Astrocyte of the spinal cord (primary cell): ENCODE measurements at regions not wholly inside any gene's neighbourhood (a gene's known extent, or its start where the extent isn't known, plus 50 kb on each side); places are given as distances from the start of the nearest gene placed in this dataset.
"Not testable (repeated sequence)": the region's sequence is repeated elsewhere in the genome, so short reads cannot be mapped to it uniquely, and the experiment has no call there.

Experiments
- DNase-seq: peaks from one replicate; pipeline ENCODE4 v3.0.0; 2011; ENCODE audit warnings: low read depth, low spot score
- H3K4me3 ChIP-seq: 2 replicates; pipeline ENCODE4 v1.5.1; 2011; ENCODE audit warnings: low read depth, mild to moderate bottlenecking, low read length, moderate library complexity
- CTCF ChIP-seq: IDR thresholded peaks from 2 replicates; pipeline ENCODE4 v1.5.1; 2012; ENCODE audit warnings: low read depth, mild to moderate bottlenecking, low read length, inconsistent platforms
- in situ Hi-C: cut with HindIII; loops from 2 replicates; pipeline ENCODE4 v1.10.0; 2017; ENCODE audit warnings: low sequenced_read_pairs

- DNase-seq, result no peak
- no peak overlapping the region for H3K4me3 ChIP-seq
- no peak for TF ChIP-seq CTCF
- in situ Hi-C loops, result no loop called here
Measured at GRCh38 chr2:12010779-12011178, 264.3 kb downstream of the LPIN1 start.

DNA sequence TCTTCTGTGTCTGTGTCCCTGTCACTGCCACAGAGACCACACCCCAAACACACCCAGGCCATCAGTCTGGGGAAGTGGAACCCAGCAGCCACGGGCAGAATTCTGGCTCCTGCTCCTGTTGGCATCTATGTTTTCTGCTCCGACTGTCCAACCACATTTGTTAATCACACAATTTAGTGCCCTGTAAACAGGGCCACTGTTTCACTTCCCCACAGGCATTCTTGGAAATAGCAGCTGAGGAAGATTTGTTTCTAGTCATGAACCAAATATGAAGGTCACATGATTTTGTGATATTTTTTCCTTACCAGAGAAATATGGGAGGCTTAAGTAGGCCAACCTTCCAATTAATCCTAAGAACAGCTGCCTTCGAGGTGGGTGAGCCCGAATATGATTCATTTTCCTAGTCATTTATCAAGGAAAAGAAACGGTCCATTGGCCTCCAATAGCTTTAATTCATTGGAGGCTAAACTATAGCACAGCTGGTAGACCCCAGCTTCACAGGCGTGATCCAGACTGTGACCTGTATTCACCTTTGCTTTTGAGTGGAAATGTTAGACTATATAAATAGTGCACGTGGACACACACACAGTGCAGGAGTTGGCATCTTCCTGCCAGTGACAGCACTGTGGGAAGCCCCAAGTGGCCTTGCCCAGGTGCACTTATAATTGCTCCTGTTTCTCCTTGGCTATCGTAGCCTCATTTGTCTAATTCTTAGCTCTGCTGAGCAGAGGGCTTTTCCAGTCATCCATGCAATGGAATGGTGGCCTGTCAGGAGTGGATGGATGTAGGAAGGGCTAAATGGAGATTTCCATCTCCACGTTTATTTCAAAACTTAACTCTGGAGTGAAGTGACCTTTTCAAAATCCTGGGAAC is 267.9 kb downstream of the LPIN1 start:
- no peak for TF ChIP-seq CTCF
- in situ Hi-C loops, result no loop called here
- DNase-seq, result peak; percentile 41
- no peak overlapping the region for H3K4me3 ChIP-seq

DNA sequence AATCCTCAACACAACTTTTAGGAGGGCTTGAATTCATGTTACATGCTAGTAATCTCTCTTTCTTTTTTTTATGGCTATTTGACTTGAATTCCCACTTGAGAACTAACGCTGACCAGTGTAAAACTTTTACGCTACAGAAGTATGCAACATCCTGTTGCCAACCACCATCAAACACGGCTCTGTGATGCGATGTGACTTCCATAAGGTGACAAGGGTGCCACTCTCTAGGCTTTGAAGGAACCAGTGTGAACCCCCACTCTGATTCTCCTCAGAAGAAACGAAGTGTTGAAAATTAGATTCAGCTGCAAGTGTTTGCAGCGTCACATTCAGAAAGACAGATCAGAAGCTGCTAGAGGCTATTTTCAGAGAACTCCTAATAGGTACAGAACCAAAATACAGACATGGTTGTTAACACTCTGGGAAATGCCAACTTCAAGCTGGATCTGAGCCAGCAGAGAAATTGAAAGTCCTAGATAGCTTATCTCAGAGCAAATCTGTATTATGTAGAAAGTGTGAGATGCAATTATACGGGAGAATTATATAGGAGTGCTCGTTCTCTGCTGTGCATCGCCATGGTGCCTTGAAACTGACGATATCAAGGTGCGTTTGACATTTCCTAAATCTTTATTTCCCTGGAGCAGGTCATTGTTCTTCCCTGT is 271.2 kb downstream of the LPIN1 start:
- TF ChIP-seq CTCF, result no peak
- DNase-seq, result no peak
- H3K4me3 ChIP-seq, result no peak overlapping the region
- in situ Hi-C loops, result no loop called here

GRCh38 chr2:12018726-12019125 is 272.3 kb downstream of the LPIN1 start:
- DNase-seq, H3K4me3 ChIP-seq, in situ Hi-C loops: not testable (repeated sequence)

DNA sequence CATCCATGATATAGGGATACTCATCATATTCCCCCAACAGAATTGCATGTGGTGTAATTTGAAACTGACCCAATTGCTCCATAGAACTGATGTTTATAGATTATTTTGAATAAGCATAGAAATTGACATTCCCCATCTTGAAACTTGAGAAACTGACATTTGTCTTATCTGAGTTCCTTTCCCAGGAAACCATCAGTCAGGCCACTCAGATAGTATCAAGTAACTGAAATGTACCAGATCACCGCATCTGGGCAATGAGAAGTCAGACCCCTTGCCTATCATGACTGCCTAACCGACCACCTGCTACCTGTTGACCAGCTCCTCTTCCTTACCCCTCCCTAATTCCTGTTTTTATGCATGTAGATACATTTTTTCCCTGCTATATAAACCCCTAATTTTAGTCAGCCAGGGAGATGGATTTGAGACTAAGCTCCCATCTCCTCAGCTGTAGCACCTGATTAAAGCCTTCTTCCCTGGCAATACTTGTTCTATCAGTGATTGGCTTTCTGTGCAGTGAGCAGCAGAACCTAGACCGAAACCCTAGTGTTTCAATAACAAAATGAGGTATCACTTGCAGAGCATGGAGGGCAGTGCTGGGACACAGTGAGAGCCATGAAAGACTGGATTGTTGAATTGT is 274.5 kb downstream of the LPIN1 start:
- TF ChIP-seq CTCF, result no peak
- in situ Hi-C loops, result no loop called here
- no peak overlapping the region for H3K4me3 ChIP-seq
- DNase-seq, result no peak

DNA sequence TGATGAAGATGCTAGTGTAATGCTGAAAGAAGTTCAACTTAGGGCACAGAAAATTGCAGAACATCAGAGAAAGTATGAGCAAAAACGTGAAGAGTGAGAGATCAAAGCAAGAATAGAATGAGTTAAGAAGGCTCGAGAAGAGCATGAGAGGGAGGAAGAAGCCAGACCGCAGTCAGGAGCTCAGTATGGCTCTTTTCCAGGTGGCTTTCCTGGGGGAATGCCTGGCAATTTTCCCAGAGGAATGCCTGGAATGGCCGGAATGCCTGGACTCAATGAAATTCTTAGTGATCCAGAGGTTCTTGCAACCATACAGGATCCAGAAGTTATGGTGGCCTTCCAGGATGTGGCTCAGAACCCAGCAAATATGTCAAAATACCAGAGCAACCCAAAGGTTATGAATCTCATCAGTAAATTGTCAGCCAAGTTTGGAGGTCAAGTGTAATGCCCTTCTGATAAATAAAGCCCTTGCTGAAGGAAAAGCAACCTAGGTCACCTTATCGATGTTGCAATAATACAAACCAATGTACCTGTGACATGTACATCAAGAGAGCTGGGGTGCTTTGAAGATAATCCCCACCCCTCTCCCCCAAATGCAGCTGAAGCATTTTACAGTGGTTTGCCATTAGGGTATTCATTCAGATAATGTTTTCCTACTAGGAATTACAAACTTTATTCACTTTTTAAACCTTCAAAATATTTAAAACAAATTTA is 277.9 kb downstream of the LPIN1 start:
- in situ Hi-C loops, result not testable (repeated sequence)

DNA sequence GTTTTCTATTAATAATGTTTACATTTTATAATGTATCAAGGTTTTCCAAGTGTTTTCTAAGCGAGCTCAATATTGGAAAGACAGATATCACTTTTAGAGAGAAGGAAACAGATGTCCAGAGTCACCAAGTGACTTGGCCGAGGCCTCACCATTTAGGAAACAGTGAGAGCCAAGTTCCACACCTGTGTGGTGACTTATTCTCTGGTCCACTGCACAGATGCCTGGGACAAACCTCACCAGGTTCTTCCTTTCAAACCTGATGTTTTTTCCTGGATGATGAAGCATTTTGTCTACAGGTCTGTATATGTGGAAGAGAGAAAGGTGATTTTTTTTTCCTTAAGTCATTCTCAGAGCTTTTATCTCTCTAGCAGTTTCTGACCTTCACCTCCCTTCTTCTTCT is 280.7 kb downstream of the LPIN1 start:
- no peak overlapping the region for H3K4me3 ChIP-seq
- DNase-seq, result no peak
- in situ Hi-C loops, result no loop called here
- TF ChIP-seq CTCF, result no peak

More for the DNA sequence above, 277.9 kb downstream of the LPIN1 start:
- H3K4me3 ChIP-seq, result not testable (repeated sequence)
- peak; percentile 58 for DNase-seq
